GM21576 (cell line): ENCODE measurements at regions not wholly inside any gene's neighbourhood (a gene's known extent, or its start where the extent isn't known, plus 50 kb on each side); places are given as distances from the start of the nearest gene placed in this dataset.

ENCODE experiments used
- ATAC-seq: cut with Tn5 transposase; IDR thresholded peaks from one replicate; pipeline ENCODE4 v1.9.1; 2021; ENCODE audit warnings: mild to moderate bottlenecking, moderate library complexity; ENCODE audit not compliant: unreplicated experiment

DNA sequence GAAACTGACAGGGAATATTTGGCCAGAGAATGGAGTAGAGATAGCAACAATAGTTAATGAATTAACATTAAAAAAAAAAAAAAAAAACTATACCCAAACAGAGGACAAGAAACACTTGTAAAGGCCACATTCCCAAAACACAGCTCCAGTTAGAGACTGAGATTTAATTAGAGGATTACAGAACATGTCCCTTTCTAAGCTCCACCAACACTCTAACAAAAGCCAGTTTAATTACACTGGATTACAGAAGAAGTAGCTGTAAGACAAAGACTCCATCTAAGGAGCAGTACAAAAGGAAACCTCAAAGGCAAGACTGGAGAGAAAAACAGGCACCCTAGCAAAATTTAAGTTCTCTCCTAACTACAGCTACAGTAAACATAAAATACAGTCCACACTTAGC is 1247.7 kb upstream of the AGA start:
- no peak for ATAC-seq

- no peak for ATAC-seq
Measured at GRCh38 chr4:178693816-178694215, 1251.6 kb upstream of the AGA start.

- no peak for ATAC-seq
Measured at GRCh38 chr4:178696515-178696914, 1254.3 kb upstream of the AGA start.

- no peak for ATAC-seq
Measured at GRCh38 chr4:178712486-178712885, 1270.2 kb upstream of the AGA start.

DNA sequence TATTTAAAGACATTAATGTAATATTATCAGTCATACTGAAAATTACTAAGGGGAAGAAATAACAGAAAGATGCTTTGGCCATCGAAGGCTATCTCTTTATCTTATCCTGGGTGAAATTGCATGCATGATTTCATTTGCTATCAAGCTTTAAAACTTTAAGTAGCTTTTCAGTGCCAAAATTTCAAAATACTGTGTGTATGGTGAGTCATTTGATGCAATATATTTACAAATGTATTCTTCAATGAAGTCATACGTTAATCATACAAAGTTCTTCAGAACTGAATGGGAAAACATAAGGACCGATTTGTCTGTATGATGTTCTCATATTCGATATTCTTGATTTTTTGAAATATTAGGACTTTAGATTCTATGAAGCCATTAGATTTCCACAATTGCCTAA is 1295.8 kb upstream of the AGA start:
- ATAC-seq, result no peak

DNA sequence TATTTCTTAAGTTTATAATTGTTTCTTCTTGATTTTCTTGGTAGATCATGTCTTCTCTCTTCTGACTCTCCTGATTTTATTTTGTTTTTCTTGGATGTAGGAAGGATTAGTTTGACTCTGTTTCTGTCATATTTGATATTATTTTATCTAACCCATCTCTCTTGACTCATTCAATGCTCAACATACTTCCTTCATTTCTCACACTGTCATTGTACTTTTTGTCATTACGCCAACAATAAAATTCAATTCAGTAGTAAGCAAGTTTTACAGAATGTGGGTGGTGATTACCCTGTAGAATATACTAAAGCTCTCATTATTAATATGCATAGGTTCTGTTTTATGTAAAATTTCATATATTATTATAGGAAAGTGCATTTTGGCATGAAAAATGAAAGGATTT is 1303.0 kb upstream of the AGA start:
- no peak for ATAC-seq

DNA sequence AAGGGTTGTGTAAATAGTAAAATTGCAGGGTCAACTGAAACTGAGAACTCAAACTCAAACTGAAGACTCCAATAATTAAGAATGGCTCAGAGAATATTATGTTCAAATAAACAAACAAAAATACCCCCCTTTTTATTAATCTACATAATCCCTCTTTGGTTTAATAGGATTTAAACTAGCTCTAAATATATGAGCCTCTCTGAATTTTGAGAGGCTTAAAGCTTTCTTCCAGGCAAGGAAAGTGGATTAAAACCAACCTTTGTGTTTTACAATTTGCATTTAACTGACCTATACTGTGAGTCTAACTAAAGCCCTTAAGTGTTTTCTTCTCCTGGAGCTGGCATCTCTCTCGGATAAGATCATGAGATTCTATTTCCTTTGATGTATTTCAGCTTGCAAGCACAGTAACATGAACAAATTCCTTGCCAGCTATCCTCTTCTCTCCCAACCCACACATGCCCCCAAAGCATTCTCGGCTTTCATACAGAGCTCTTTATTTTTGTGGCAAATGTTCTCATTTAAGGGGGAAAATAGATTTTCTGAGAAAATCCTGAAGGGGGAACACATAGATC is 1310.8 kb upstream of the AGA start:
- no peak for ATAC-seq

DNA sequence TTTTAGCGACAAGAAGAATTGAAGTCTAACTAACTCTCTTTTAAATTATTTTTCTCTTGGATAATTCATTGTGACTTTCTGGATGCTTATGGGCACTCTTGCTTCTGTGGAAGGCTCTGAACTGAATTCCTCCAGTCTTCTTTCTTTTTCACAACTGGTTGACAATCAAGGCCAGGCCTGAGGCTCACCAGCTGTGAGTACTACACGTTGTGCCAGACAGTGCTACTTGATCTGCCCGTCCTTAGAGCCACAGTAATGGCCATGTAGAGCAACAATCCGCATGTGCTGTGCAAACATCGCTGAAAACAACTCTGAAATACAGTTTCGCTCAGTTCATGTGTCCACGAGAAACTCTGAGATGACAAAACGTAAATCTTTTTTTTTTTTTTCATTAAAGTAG is 1336.3 kb upstream of the AGA start:
- no peak for ATAC-seq

DNA sequence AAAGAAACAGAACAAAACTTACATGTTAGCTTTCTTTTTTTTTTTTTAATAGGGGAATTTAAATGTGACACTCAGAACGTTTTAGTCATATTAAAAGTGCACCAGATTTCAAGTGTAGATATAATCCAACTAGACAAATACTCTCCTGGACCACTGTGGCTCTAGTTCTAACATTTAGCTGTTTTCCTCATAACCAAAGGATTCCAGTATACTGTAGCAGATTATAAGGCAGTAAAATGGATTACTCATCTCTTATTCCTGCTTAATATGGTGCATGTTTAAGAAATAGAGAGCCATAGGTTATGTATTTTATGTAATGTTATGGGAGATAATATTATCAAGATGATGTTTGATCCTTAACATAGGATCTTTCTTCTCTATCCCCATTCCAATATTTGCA is 1339.5 kb upstream of the AGA start:
- no peak for ATAC-seq

- ATAC-seq, result no peak
Measured at GRCh38 chr4:178784491-178784890, 1342.3 kb upstream of the AGA start.

DNA sequence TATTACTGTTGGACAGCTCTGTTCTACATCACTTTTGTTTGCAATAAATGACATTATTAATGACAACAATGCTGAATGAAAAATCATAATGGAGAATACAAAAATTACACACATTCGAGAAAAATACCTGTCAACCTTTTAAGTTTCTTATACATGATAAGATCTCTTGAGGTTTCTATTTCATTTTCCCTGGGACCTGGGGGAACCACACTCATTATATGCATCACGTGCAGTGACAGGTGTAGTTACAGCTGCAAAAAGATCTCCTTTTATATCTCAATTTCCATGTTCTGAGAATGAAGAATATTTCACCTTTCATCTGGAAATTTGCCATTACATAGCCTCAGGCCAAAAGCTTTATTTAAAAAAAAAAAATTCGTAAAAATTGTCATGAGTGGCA is 1347.0 kb upstream of the AGA start:
- no peak for ATAC-seq

DNA sequence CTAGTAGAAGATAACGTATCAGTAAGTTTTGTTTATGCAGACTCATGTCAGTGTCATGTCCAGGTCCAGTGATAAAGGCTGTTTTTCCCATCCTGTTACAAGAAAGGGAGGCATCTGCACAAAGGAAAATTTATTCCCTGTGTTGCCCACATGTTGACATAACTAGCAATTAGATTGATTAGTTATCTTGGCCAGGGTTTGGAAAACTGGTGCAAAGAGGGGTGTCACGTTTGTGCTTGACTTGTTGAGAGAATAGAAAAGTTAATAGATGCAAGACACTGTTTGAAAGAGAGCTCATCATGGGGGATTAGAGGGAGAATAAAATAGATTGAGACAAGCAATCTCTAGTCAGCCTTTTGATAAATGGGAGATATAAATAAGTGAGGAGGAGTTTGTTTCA is 1357.0 kb upstream of the AGA start:
- no peak for ATAC-seq

DNA sequence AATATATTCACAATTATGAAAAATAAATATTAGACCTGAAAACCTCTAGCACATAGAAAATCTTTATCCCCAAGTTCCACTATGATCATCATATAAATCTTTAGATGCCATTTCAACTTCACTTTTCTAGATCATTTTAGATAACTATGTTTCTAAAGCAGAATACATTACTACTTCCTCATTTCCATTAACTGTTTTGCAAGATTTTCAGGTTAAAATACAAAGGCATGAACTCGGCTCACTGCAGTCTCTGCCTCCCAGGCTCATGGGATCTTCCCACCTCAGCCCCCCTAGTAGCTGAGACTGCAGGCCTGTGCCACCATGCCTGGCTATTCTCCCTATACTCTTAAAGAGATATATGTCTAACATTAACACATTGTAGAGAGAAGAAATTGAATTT is 1365.9 kb upstream of the AGA start:
- ATAC-seq, result no peak

GRCh38 chr4:178809921-178810320 is 1367.7 kb upstream of the AGA start:
- no peak for ATAC-seq

DNA sequence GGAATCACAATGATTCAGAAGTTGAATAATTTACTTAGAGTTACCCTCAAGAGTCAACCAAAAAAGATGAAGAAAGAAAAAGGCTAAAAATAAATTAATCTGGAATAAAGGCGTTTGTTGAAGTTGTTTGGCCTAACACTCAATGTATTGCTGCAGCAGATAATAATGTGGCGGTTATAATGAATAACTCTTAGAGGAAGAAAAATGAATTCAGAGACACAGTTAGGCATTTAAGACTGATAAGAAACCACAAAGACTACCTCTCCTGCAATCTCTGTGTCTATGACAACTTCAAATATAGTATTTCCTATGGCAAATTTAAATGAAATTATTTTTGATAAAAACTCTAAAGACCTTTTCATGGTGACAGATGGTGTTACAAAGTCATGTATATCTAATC is 1369.1 kb upstream of the AGA start:
- no peak for ATAC-seq

- no peak for ATAC-seq
Measured at GRCh38 chr4:178812866-178813265, 1370.6 kb upstream of the AGA start.

- no peak for ATAC-seq
Measured at GRCh38 chr4:178814908-178815307, 1372.7 kb upstream of the AGA start.

- no peak for ATAC-seq
Measured at GRCh38 chr4:178823673-178824295, 1381.5 kb upstream of the AGA start.

- ATAC-seq, result no peak
Measured at GRCh38 chr4:178836865-178837264, 1394.6 kb upstream of the AGA start.

DNA sequence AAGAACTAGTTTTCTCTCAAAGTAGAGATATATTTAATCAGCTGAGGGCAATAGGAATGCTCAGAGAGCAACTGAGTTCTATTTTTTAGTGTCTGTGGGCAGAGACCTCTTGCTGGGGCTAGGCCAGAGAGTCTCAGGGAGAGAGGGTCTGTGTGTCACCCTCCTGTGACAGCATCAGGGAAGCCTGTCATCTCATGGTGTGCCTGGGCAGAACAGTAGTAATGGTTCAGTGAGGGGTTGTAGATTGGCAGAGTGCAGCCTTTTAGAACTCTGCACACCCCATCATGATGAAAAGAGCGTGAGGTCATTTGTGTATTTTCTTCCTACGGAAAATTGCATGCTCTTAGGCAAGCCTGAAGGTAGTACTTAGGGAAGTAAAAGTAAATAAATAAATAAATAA is 1396.5 kb upstream of the AGA start:
- no peak for ATAC-seq

DNA sequence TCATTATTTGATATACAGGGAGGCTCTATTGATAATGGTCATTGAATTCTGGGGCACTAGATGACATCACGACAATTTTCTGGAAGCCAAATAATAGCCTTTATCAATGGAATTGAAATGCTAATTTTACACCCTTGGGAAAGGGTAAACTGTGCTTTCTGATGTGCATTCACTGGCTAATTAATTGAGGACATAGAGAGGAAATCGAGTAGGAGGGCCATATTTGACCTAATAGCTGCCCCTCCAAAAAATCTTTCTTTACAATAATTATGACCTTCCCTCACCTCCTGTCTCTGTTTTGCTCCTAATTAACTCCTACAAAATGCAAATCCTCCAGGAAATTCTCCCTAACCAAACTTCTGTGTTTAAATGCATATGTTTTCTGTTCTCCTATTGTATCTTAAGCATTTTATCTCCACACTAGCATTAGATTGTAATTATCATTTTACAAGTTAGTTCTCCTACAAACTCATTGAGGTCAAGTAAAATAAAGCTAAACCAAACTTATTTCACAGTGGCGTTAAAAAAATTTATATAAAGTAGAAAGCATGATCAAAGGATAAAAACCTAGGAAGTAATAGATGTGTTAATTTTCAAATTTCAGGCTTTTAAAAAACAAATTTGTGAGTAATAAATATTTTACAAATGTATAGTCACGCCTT is 1414.0 kb upstream of the AGA start:
- no peak for ATAC-seq

DNA sequence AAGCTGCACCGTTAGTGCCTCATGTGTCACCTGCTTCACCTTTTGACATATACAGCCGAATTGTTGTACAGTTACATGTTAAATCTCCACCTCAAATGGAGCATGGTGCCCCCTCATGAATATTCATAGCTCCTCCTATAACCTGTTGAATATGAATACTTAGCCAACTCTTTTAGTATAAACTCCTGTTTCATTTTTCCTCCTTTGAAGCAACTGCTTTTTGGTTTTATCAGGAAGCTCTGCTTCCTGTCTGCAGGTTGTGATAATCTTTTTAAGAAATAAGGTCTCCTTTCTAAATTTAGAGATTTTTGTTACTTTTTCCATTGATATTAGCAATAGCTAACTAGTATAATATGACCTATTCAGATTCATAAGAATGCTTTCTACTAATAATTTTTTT is 1429.2 kb upstream of the AGA start:
- ATAC-seq, result no peak

DNA sequence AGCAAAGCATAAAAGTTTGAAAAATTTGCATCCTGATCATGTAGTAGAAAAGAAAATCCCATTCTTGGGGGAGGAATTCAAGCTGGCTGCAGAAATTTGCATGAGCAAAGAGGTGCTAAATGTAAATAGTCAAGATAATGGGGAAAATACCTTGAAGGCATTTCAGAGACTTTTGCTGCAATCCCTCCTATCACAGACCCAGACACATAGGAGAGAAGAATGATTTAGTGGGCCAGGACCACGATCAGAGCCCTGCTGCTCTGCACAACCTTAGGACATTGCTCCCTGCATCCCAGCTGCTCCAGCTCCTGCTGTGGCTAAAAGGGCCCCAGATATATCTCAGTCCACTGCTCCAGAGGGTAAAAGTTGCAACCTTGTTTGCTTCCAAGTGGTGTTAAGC is 1439.7 kb upstream of the AGA start:
- ATAC-seq, result no peak
